H1 (cell line): ENCODE measurements at regions not wholly inside any gene's neighbourhood (a gene's known extent, or its start where the extent isn't known, plus 50 kb on each side); places are given as distances from the start of the nearest gene placed in this dataset.

Source experiments
- CTCF ChIA-PET: fragments of 300-600 bp; sonication (Branson Sonifier 250); formaldehyde crosslinking; loops from one replicate; lab custom pipeline; 2021; ENCODE audit not compliant: partially characterized antibody; lab: Charles Lee
- POLR2A ChIA-PET: fragments of 300-600 bp; sonication (Branson Sonifier 250); formaldehyde crosslinking; loops from one replicate; lab custom pipeline; 2021; ENCODE audit warnings: inconsistent platforms; ENCODE audit not compliant: partially characterized antibody; lab: Charles Lee
- DNase-seq, 2 experiments: peaks; one replicate each; pipeline versions ENCODE4 v3.0.0 to v3.0.0-alpha.2; 2010 to 2022; ENCODE audit warnings: low spot score in 2 of 2, low read depth in 1 of 2, mixed read lengths in 1 of 2
- FAIRE-seq: peaks from 2 replicates; lab custom pipeline; 2011; peaks lifted over from hg19 to GRCh38; lab: Jason Lieb, UNC
- H2AFZ ChIP-seq: 2 replicates; pipeline ENCODE4 v1.8.1; 2012; ENCODE audit warnings: low read length, inconsistent platforms
- H2AK5ac ChIP-seq: 2 replicates; pipeline ENCODE4 v1.6.1; 2013; ENCODE audit warnings: low read depth, low read length
- H2BK120ac ChIP-seq: replicated peaks from 2 replicates; pipeline ENCODE3; 2013; ENCODE audit warnings: low read depth, low read length, inconsistent platforms
- H2BK12ac ChIP-seq: 2 replicates; pipeline ENCODE4 v1.6.1; 2013; ENCODE audit warnings: low read depth, low read length
- H2BK15ac ChIP-seq: 2 replicates; pipeline ENCODE4 v1.6.1; 2013; ENCODE audit warnings: low read length
- H2BK20ac ChIP-seq: 2 replicates; pipeline ENCODE4 v1.6.1; 2013; ENCODE audit warnings: low read length
- H2BK5ac ChIP-seq: 2 replicates; pipeline ENCODE4 v1.6.1; 2013; ENCODE audit warnings: low read depth, low read length
- H3K14ac ChIP-seq: 2 replicates; pipeline ENCODE4 v1.6.1; 2013; ENCODE audit warnings: inconsistent platforms; ENCODE audit not compliant: insufficient read length
- H3K18ac ChIP-seq: 2 replicates; pipeline ENCODE4 v1.6.1; 2013; ENCODE audit warnings: low read length; ENCODE audit errors: extremely low read depth
- H3K23ac ChIP-seq: 2 replicates; pipeline ENCODE4 v1.6.1; 2013; ENCODE audit warnings: inconsistent platforms; ENCODE audit not compliant: insufficient read length
- H3K23me2 ChIP-seq: 2 replicates; pipeline ENCODE4 v1.6.1; 2013; ENCODE audit warnings: low read depth, low read length
- H3K27ac ChIP-seq: 2 replicates; pipeline ENCODE4 v1.6.1; 2011; ENCODE audit warnings: low read depth, low read length, inconsistent platforms
- H3K27me3 ChIP-seq, 4 experiments: replicated peaks in 1 of 4; 1 replicate in 1 of 4; 2 replicates in 3 of 4; pipeline versions ENCODE4 v1.6.1 to v1.8.1; 2011 to 2013; ENCODE audit warnings: low read length in 3 of 4, mild to moderate bottlenecking in 3 of 4, inconsistent platforms in 2 of 4, mixed read lengths in 2 of 4, moderate library complexity in 1 of 4; ENCODE audit not compliant: control insufficient read depth in 3 of 4, insufficient read depth in 3 of 4; ENCODE audit errors: extremely low read depth in 1 of 4
- H3K36me3 ChIP-seq, 4 experiments: 2 replicates each; pipeline versions ENCODE4 v1.6.1 to v1.8.1; 2011 to 2013; ENCODE audit warnings: mild to moderate bottlenecking in 4 of 4, low read length in 3 of 4, moderate library complexity in 2 of 4, control low read depth in 1 of 4, inconsistent platforms in 1 of 4; ENCODE audit not compliant: insufficient read depth in 4 of 4, control insufficient read depth in 2 of 4
- H3K4ac ChIP-seq: replicated peaks from 2 replicates; pipeline ENCODE3; 2013; ENCODE audit warnings: low read length, low read depth, mixed read lengths, inconsistent platforms; ENCODE audit not compliant: insufficient read length
- H3K4me1 ChIP-seq, 4 experiments: replicated peaks in 1 of 4; 1 replicate in 1 of 4; 2 replicates in 3 of 4; pipeline versions ENCODE4 v1.6.1 to v1.8.1; 2011 to 2013; ENCODE audit warnings: low read length in 3 of 4, inconsistent platforms in 2 of 4, mixed read lengths in 1 of 4; ENCODE audit not compliant: insufficient read depth in 4 of 4, control insufficient read depth in 3 of 4
- H3K4me2 ChIP-seq, 2 experiments: 2 replicates each; pipeline versions ENCODE4 v1.6.1 to v1.8.1; 2011 to 2013; ENCODE audit warnings: low read depth in 2 of 2, low read length in 2 of 2, control low read depth in 1 of 2, inconsistent platforms in 1 of 2, mild to moderate bottlenecking in 1 of 2; ENCODE audit not compliant: insufficient read depth in 1 of 2
- H3K4me3 ChIP-seq, 4 experiments: fragments of 200-600, 300-600 bp in 1 of 4; sonication (generic), shearing (Covaris generic), sonication (Bioruptor Twin) in 1 of 4; 2 replicates each; pipeline versions ENCODE4 v1.5.1 to v1.8.1; 2011 to 2016; ENCODE audit warnings: low read length in 4 of 4, low read depth in 3 of 4, control low read depth in 2 of 4, inconsistent platforms in 2 of 4, mild to moderate bottlenecking in 2 of 4, mixed read lengths in 1 of 4, moderate library complexity in 1 of 4; ENCODE audit not compliant: insufficient read depth in 2 of 4; ENCODE audit errors: extremely low read depth in 1 of 4
- H3K56ac ChIP-seq: replicated peaks from 2 replicates; pipeline ENCODE3; 2013; ENCODE audit warnings: low read depth, mild to moderate bottlenecking, mixed read lengths, low read length, inconsistent platforms; ENCODE audit not compliant: insufficient read length
- H3K79me1 ChIP-seq: 2 replicates; pipeline ENCODE4 v1.6.1; 2013; ENCODE audit warnings: low read depth, low read length, control low read depth
- H3K79me2 ChIP-seq, 2 experiments: 2 replicates each; pipeline versions ENCODE4 v1.6.1 to v1.8.1; 2012 to 2013; ENCODE audit warnings: low read length in 2 of 2, mild to moderate bottlenecking in 2 of 2, inconsistent platforms in 1 of 2; ENCODE audit not compliant: insufficient read depth in 2 of 2, control insufficient read depth in 1 of 2
- H3K9ac ChIP-seq, 4 experiments: replicated peaks in 1 of 4; 1 replicate in 1 of 4; 2 replicates in 3 of 4; pipeline versions ENCODE4 v1.6.1 to v1.8.1; 2011 to 2013; ENCODE audit warnings: low read depth in 3 of 4, low read length in 3 of 4, control low read depth in 2 of 4, mild to moderate bottlenecking in 2 of 4, moderate library complexity in 2 of 4, inconsistent platforms in 1 of 4; ENCODE audit errors: extremely low read depth in 1 of 4
- H3K9me3 ChIP-seq, 2 experiments: 2 replicates each; pipeline versions ENCODE4 v1.6.1 to v1.8.1; 2012 to 2013; ENCODE audit warnings: mild to moderate bottlenecking in 2 of 2, moderate library complexity in 2 of 2, control low read depth in 1 of 2, inconsistent platforms in 1 of 2, low read depth in 1 of 2, low read length in 1 of 2, mixed read lengths in 1 of 2; ENCODE audit not compliant: insufficient read depth in 2 of 2
- H4K20me1 ChIP-seq, 2 experiments: replicated peaks in 1 of 2; 2 replicates each; pipeline versions ENCODE3 to v1.8.1; 2011 to 2013; ENCODE audit warnings: inconsistent platforms in 2 of 2, low read length in 2 of 2, mild to moderate bottlenecking in 1 of 2; ENCODE audit not compliant: insufficient read depth in 2 of 2, control insufficient read depth in 1 of 2
- H4K5ac ChIP-seq: 2 replicates; pipeline ENCODE4 v1.6.1; 2013; ENCODE audit warnings: low read length, low read depth, mixed read lengths, inconsistent platforms; ENCODE audit not compliant: insufficient read length
- H4K8ac ChIP-seq: 2 replicates; pipeline ENCODE4 v1.8.0; 2013; ENCODE audit warnings: mild to moderate bottlenecking, moderate library complexity, low read length, inconsistent platforms; ENCODE audit not compliant: insufficient read depth; ENCODE audit errors: extremely low read depth
- H4K91ac ChIP-seq: replicated peaks from 2 replicates; pipeline ENCODE3; 2013; ENCODE audit warnings: low read length, mixed read lengths, inconsistent platforms; ENCODE audit not compliant: insufficient read length
- CBX8 ChIP-seq: fragments of 300-800, 300-1000 bp; sonication (generic); IDR thresholded peaks from 2 replicates; pipeline ENCODE4 v1.7.1; 2016; ENCODE audit warnings: low read depth, low read length, borderline replicate concordance
- GTF2F1 ChIP-seq: IDR thresholded peaks from 2 replicates; pipeline ENCODE4 v1.6.1; 2012; ENCODE audit warnings: low read depth, low read length, improper control_type of control experiment, borderline replicate concordance
- KDM5A ChIP-seq: fragments of 200-600 bp; IDR thresholded peaks from 2 replicates; pipeline ENCODE4 v1.7.1; 2012; ENCODE audit warnings: mild to moderate bottlenecking, low read length, inconsistent platforms, mixed read lengths
- MAX ChIP-seq: IDR thresholded peaks from 2 replicates; pipeline ENCODE4 v1.6.1; 2012; ENCODE audit warnings: inconsistent platforms
- NRF1 ChIP-seq: IDR thresholded peaks from 2 replicates; pipeline ENCODE4 v1.6.1; 2011; ENCODE audit warnings: mild to moderate bottlenecking, low read depth, low read length, improper control_type of control experiment
- POLR2AphosphoS5 ChIP-seq: IDR thresholded peaks from 2 replicates; pipeline ENCODE4 v1.6.1; 2011; ENCODE audit warnings: low read depth, low read length
- POU5F1 ChIP-seq: IDR thresholded peaks from 2 replicates; pipeline ENCODE4 v1.6.1; 2011; ENCODE audit warnings: low read depth, mild to moderate bottlenecking, low read length, moderate library complexity
- SAP30 ChIP-seq: fragments of 300-600 bp; sonication (generic); IDR thresholded peaks from 2 replicates; pipeline ENCODE4 v1.7.1; 2012; ENCODE audit warnings: low read length, moderate library complexity, mild to moderate bottlenecking, inconsistent platforms; ENCODE audit not compliant: insufficient read depth, insufficient replicate concordance
- SP2 ChIP-seq: IDR thresholded peaks from 2 replicates; pipeline ENCODE4 v1.6.1; 2012; ENCODE audit warnings: mild to moderate bottlenecking, low read length, inconsistent platforms
- WGBS, 2 experiments: shearing (Covaris generic) in 1 of 2; methylation state at CpG; one replicate each; pipeline versions ENCODE4 v1.1.6 to v1.1.7; 2013 to 2015; ENCODE audit warnings: low lambda C conversion rate in 2 of 2, mixed read lengths in 2 of 2, inconsistent platforms in 1 of 2, low coverage in 1 of 2, missing lambda C conversion rate in 1 of 2; ENCODE audit not compliant: insufficient replicate concordance in 2 of 2, insufficient coverage in 1 of 2, insufficient read length in 1 of 2; ENCODE audit errors: extremely low coverage in 1 of 2, missing lambda C conversion rate in 1 of 2; 5-methylcytosine and 5-hydroxymethylcytosine counted together
- TF ChIP-seq, protein P1 (sequence below), 3 experiments: IDR thresholded peaks; 1 replicate in 2 of 3; 2 replicates in 1 of 3; pipeline versions ENCODE4 v1.5.1 to v1.6.1; 2011; ENCODE audit warnings: low read length in 3 of 3, mild to moderate bottlenecking in 3 of 3, inconsistent platforms in 2 of 3, low read depth in 1 of 3, moderate library complexity in 1 of 3; ENCODE audit not compliant: insufficient read depth in 1 of 3; ENCODE audit errors: control extremely low read depth in 1 of 3

DNA sequence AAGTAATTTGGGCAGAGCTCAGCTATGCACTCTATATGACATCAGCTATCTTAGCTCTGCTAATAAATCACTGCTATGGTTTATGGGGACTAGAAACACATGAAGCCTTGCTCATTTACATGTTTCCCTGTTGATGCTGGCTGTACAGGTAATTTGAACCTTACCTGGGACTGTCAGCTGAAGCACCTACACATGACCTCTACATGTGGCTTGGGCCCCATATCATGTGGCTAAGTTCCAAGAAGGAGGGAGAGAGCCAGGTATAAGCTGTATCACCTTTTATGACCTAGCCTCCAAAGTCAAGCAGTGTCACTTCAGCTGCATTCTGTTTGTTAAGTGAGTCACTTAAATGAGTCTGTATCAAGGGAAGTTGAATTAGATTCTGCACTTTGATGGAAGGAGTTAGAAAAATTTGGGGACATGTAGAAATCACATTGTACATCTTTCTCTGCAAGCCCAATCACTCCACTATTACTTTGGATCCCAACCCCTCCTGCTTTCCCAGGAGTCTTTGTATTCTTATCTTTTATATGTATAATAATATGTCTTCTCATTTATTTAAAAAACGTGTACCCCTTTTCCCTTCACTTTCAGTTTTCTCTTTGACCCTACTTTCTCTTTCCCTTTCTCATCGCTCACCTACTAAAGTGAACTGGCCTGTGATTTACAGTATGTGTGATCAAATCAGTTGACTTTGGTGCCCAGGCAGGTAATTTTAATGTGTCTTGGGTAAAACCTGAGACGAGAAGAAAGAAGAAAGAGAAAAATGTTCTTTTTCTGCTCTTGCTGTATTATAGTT, 53.4 kb upstream of the PRKACB start:
- H4K20me1 ChIP-seq = no peaks in the 10 kb centered on the region
- DNase-seq (no peak), FAIRE-seq (no peak)

More for the DNA sequence above, 53.4 kb upstream of the PRKACB start:
- no peaks in the 10 kb centered on the region for H3K23me2 ChIP-seq
- H2AFZ ChIP-seq = no peak overlapping the region
- H3K9ac ChIP-seq = no peak overlapping the region
- CTCF ChIA-PET = no interaction called here
- POLR2A ChIA-PET = no interaction called here
- TF ChIP-seq GTF2F1 (no peak), KDM5A (no peak), CBX8 (no peak), SP2 (no peak), SAP30 (no peak), NRF1 (no peak), POU5F1 (no peak), MAX (no peak), POLR2AphosphoS5 (no peak)
- TF ChIP-seq, protein P1, sequence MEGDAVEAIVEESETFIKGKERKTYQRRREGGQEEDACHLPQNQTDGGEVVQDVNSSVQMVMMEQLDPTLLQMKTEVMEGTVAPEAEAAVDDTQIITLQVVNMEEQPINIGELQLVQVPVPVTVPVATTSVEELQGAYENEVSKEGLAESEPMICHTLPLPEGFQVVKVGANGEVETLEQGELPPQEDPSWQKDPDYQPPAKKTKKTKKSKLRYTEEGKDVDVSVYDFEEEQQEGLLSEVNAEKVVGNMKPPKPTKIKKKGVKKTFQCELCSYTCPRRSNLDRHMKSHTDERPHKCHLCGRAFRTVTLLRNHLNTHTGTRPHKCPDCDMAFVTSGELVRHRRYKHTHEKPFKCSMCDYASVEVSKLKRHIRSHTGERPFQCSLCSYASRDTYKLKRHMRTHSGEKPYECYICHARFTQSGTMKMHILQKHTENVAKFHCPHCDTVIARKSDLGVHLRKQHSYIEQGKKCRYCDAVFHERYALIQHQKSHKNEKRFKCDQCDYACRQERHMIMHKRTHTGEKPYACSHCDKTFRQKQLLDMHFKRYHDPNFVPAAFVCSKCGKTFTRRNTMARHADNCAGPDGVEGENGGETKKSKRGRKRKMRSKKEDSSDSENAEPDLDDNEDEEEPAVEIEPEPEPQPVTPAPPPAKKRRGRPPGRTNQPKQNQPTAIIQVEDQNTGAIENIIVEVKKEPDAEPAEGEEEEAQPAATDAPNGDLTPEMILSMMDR (IDR thresholded peaks at IDR 0.05; ENCODE audit: control extremely low read depth in 1 of 3, insufficient read depth in 1 of 3, low read depth in 1 of 3, low read length in 3 of 3) = no peak
- H3K4me2 ChIP-seq = no peak overlapping the region
- no peak overlapping the region for H3K23ac ChIP-seq
- no peaks in the 10 kb centered on the region; the same call in 1 of the 2 replicates for H3K79me1 ChIP-seq
- H2BK12ac ChIP-seq = no peak overlapping the region
- H3K4me3 ChIP-seq = no peak overlapping the region
- no peak overlapping the region for H3K56ac ChIP-seq
- H3K27me3 ChIP-seq = peaks cover 0 to 1% (median 0%) of the 10 kb centered on the region in 4 experiments; a peak in 1 of 7 replicates
- H3K79me2 ChIP-seq = peaks cover 0 to 24% of the 10 kb centered on the region in 2 experiments; a peak in 2 of 4 replicates
- no peak overlapping the region for H3K4ac ChIP-seq
- no peak overlapping the region for H3K27ac ChIP-seq
- no peak overlapping the region for H2BK5ac ChIP-seq
- no peaks in the 10 kb centered on the region for H3K9me3 ChIP-seq
- no peaks in the 10 kb centered on the region for H3K36me3 ChIP-seq
- no peak overlapping the region for H2BK120ac ChIP-seq
- no peak overlapping the region for H4K91ac ChIP-seq
- H3K4me1 ChIP-seq = no peaks in the 10 kb centered on the region; a peak in 1 of 7 replicates
- no peak overlapping the region for H2BK20ac ChIP-seq
- H4K8ac ChIP-seq = no peak overlapping the region
- no peak overlapping the region for H3K18ac ChIP-seq
- H2BK15ac ChIP-seq = no peak overlapping the region
- no peak overlapping the region for H3K14ac ChIP-seq
- 92% methylated on average over 3 of the region's 3 CpGs; no CpG with 5 or more reads in 1 of the 2 experiments for WGBS, 2 experiments
- no peak overlapping the region for H2AK5ac ChIP-seq
- H4K5ac ChIP-seq = no peak overlapping the region
